Thymus (tissue), 11 donors: ENCODE measurements at regions not wholly inside any gene's neighbourhood (a gene's known extent, or its start where the extent isn't known, plus 50 kb on each side); places are given as distances from the start of the nearest gene placed in this dataset.

Source experiments
- DNase-seq, 9 donors: peaks; one replicate each; pipeline ENCODE4 v3.0.0-alpha.2; 2013; ENCODE audit warnings: low spot score in 9 of 9, low read depth in 6 of 9, missing footprints in 1 of 9
- H3K27ac ChIP-seq, 2 donors: one replicate each; pipeline ENCODE4 v1.5.1; 2013; ENCODE audit warnings: control low read depth in 1 of 2, low read depth in 1 of 2, low read length in 1 of 2, mild to moderate bottlenecking in 1 of 2, moderate library complexity in 1 of 2
- H3K27me3 ChIP-seq, 2 donors: one replicate each; pipeline ENCODE4 v1.5.1; 2013; ENCODE audit warnings: low read length in 1 of 2; ENCODE audit not compliant: control insufficient read depth in 2 of 2, insufficient read depth in 1 of 2
- H3K36me3 ChIP-seq, 2 donors: one replicate each; pipeline ENCODE4 v1.5.1; 2013; ENCODE audit warnings: low read length in 1 of 2, mild to moderate bottlenecking in 1 of 2, moderate library complexity in 1 of 2; ENCODE audit not compliant: control insufficient read depth in 2 of 2, insufficient read depth in 2 of 2
- H3K4me1 ChIP-seq, 2 donors: one replicate each; pipeline ENCODE4 v1.5.1; 2013; ENCODE audit warnings: low read length in 2 of 2; ENCODE audit not compliant: control insufficient read depth in 2 of 2, insufficient read depth in 2 of 2
- H3K4me3 ChIP-seq, 2 donors: one replicate each; pipeline ENCODE4 v1.5.1; 2013; ENCODE audit warnings: low read length in 2 of 2, control low read depth in 1 of 2, mild to moderate bottlenecking in 1 of 2
- H3K9me3 ChIP-seq, 2 donors: one replicate each; pipeline ENCODE4 v1.5.1; 2013; ENCODE audit warnings: low read length in 1 of 2, mild to moderate bottlenecking in 1 of 2; ENCODE audit not compliant: control insufficient read depth in 2 of 2, insufficient read depth in 1 of 2
- WGBS: extraction: QIAGEN DNeasy Blood & Tissue Kit; methylation state at CpG from one replicate; pipeline ENCODE4 v1.1.7; 2013; 5-methylcytosine and 5-hydroxymethylcytosine counted together
- donor health status: healthy.

DNA sequence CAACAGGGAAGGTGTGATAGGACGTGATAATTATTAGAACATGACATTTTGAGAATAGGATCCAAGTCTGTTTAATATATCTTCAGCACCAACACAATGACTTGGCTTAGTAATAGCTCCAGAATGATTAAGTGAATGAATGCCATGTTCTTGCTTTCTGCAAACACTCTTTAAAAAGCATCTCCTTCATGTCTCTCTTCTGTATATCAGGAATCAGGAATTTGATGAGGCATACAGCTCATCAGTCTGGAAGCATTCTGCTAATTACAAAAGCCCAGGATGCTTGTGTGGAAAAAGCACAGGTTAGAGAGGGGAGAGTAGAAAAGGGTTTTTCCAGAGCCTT, 113.0 kb upstream of the ZNF648 start:
- H3K27me3 ChIP-seq: no peaks in the 10 kb centered on the region
- peaks cover 0 to 2% of the 10 kb centered on the region in 2 donors for H3K4me1 ChIP-seq
- no peaks in the 10 kb centered on the region for H3K36me3 ChIP-seq
- no peaks in the 10 kb centered on the region for H3K9me3 ChIP-seq
- no peak for DNase-seq
- no peak overlapping the region for H3K27ac ChIP-seq
- 97% methylated on average over 1 of the region's 1 CpG for WGBS
- no peak overlapping the region for H3K4me3 ChIP-seq

DNA sequence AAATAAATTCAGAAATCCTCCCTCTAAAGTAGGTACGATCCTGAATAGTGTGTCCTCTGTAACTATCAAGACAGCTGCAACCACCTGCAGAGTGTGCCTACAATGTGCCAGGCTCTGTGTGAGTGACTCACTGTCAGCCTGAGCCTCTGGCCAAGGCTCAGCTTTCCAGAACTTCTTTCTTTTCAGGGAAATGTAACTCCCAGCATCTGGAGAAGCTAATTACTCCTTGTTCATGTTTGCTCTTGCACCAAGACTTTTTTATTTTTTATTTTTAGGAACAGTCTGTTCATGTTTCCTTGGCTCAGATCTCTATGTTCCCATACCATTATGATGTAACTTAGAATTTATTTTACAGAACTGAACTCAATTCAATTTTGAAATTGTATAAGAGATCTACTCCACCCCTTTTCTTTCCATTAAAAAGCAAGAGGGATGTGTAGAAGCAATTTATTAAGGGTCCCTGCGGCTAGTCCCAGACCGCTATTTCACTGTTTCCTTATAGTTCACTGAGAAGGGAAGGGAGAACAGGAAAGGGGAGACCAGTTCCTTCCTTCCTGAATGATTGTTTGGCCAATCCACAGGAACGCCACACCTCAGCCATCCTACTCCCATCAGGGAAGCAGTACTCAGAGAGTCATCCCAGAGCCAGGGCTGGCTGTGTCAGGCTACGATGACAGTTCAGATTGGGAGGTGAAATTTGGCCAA, 112.4 kb upstream of the ZNF648 start:
- Histone ChIP-seq H3K27ac (no peak overlapping the region), H3K4me1 (peaks cover 0 to 2% of the 10 kb centered on the region in 2 donors), H3K9me3 (no peaks in the 10 kb centered on the region), H3K4me3 (no peak overlapping the region), H3K36me3 (no peaks in the 10 kb centered on the region), H3K27me3 (no peaks in the 10 kb centered on the region)
- whole genome bisulfite sequencing: 91% methylated on average over 5 of the region's 5 CpGs
- DNase-seq: no peak

GRCh38 chr1:182172699-182173098, 111.2 kb upstream of the ZNF648 start:
- Histone ChIP-seq H3K36me3 (no peaks in the 10 kb centered on the region), H3K4me1 (peaks cover 0 to 2% of the 10 kb centered on the region in 2 donors), H3K9me3 (no peaks in the 10 kb centered on the region), H3K4me3 (no peak overlapping the region), H3K27ac (no peak overlapping the region), H3K27me3 (no peaks in the 10 kb centered on the region)
- no peak for DNase-seq

- no peaks in the 10 kb centered on the region for H3K36me3 ChIP-seq
- H3K9me3 ChIP-seq: no peaks in the 10 kb centered on the region
- H3K27ac ChIP-seq: peak overlapping the region in 1 of 2 donors; percentile 18
- H3K4me1 ChIP-seq: peaks cover 0 to 2% of the 10 kb centered on the region in 2 donors
- H3K27me3 ChIP-seq: no peaks in the 10 kb centered on the region
- WGBS: 80% methylated on average over 7 of the region's 7 CpGs
- H3K4me3 ChIP-seq: no peak overlapping the region
- DNase-seq: no peak
These were observed 109.5 kb upstream of the ZNF648 start for GRCh38 chr1:182170891-182171461.

- DNase-seq: no peak
- WGBS: 64% methylated on average over 9 of the region's 9 CpGs
- Histone ChIP-seq H3K36me3 (no peaks in the 10 kb centered on the region), H3K27me3 (no peaks in the 10 kb centered on the region), H3K27ac (no peak overlapping the region), H3K4me3 (no peak overlapping the region), H3K4me1 (peaks cover 0 to 2% of the 10 kb centered on the region in 2 donors), H3K9me3 (no peaks in the 10 kb centered on the region)
These were observed 107.7 kb upstream of the ZNF648 start for GRCh38 chr1:182169203-182169602.

DNA sequence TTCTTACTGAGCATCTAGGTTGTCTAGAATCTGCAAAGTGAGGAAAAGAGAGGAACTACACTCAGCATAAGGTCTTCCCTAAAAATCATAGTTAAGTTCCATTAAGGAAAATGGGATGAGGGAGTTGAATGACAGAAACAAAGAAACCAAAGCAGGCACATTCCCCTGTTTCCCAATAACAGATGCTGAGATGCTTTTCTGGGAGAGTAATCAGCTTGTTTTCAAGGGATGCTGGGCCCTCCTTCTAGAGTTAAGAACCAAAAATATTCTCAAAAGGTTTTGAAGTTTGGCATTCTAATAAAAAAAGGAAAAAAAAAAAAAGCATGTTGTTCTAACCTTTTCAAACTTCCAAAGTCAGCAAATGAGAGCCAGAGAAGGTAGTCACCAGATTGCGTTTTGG, 105.2 kb upstream of the ZNF648 start:
- Histone ChIP-seq H3K4me1 (no peaks in the 10 kb centered on the region), H3K27ac (no peak overlapping the region), H3K36me3 (no peaks in the 10 kb centered on the region), H3K4me3 (no peak overlapping the region), H3K27me3 (no peaks in the 10 kb centered on the region), H3K9me3 (no peaks in the 10 kb centered on the region)
- no peak for DNase-seq
- 97% methylated on average over 1 of the region's 1 CpG for WGBS

GRCh38 chr1:182166321-182166720, 104.8 kb upstream of the ZNF648 start:
- no peak overlapping the region for H3K27ac ChIP-seq
- H3K27me3 ChIP-seq: no peaks in the 10 kb centered on the region
- no peak for DNase-seq
- H3K9me3 ChIP-seq: no peaks in the 10 kb centered on the region
- WGBS: 97% methylated on average over 5 of the region's 5 CpGs
- H3K4me1 ChIP-seq: no peaks in the 10 kb centered on the region
- H3K4me3 ChIP-seq: no peak overlapping the region
- H3K36me3 ChIP-seq: no peaks in the 10 kb centered on the region

GRCh38 chr1:182164273-182164672, 102.8 kb upstream of the ZNF648 start:
- H3K4me1 ChIP-seq: no peaks in the 10 kb centered on the region
- H3K27ac ChIP-seq: no peak overlapping the region
- no peaks in the 10 kb centered on the region for H3K9me3 ChIP-seq
- WGBS: 96% methylated on average over 2 of the region's 2 CpGs
- no peak for DNase-seq
- no peaks in the 10 kb centered on the region for H3K27me3 ChIP-seq
- H3K36me3 ChIP-seq: no peaks in the 10 kb centered on the region
- no peak overlapping the region for H3K4me3 ChIP-seq

GRCh38 chr1:182163821-182164223, 102.3 kb upstream of the ZNF648 start:
- Histone ChIP-seq H3K4me3 (no peak overlapping the region), H3K4me1 (no peaks in the 10 kb centered on the region), H3K27ac (no peak overlapping the region), H3K27me3 (no peaks in the 10 kb centered on the region), H3K9me3 (no peaks in the 10 kb centered on the region), H3K36me3 (no peaks in the 10 kb centered on the region)
- DNase-seq: no peak
- 90% methylated on average over 5 of the region's 5 CpGs for WGBS
